K562 (cell line): ENCODE measurements at regions not wholly inside any gene's neighbourhood (a gene's known extent, or its start where the extent isn't known, plus 50 kb on each side); places are given as distances from the start of the nearest gene placed in this dataset.

Experiments used
- ATAC-seq: fragments of 200-7000 bp; cut with Tn5 transposase; 3 replicates; pipeline ENCODE4 v1.9.1; 2020; ENCODE audit warnings: moderate library complexity
- BruUV-seq: library from RNA; stranded (reverse); fragments of 400-500 nt; replicated peaks from 2 replicates; lab custom pipeline; 2021; lab: Mats Ljungman, UMichigan
- CTCF ChIA-PET: fragments of 300-600 bp; formaldehyde crosslinking; extraction: SDS; loops from one replicate; lab custom pipeline; 2021; ENCODE audit warnings: low intra/inter-chr PET ratio; lab: Yijun Ruan, JAX
- POLR2A ChIA-PET: fragments of 300-600, 350-650 bp; sonication (Branson Sonifier 250); formaldehyde crosslinking; extraction: SDS; loops from one replicate; lab custom pipeline; 2021; ENCODE audit warnings: antibody characterized with exemption, inconsistent platforms; lab: Yijun Ruan, JAX
- DNase-seq, 4 experiments: peaks; one replicate each; pipeline versions ENCODE4 v3.0.0 to v3.0.0-alpha.2; 2011 to 2018; ENCODE audit warnings: low spot score in 3 of 4, mixed read lengths in 3 of 4; ENCODE audit errors: extremely low read depth in 1 of 4
- FAIRE-seq: peaks from 2 replicates; lab custom pipeline; 2011; peaks lifted over from hg19 to GRCh38; lab: Jason Lieb, UNC
- H2AFZ ChIP-seq: 2 replicates; pipeline ENCODE4 v1.6.0; 2011; ENCODE audit warnings: low read depth, low read length, control low read depth, inconsistent platforms
- H3K27ac ChIP-seq: fragments of 200-600 bp; 3 replicates; pipeline ENCODE4 v1.8.0; 2011; ENCODE audit warnings: low read depth, mild to moderate bottlenecking, control low read depth, inconsistent platforms, low read length, moderate library complexity, mixed read lengths; ENCODE audit errors: extremely low read depth
- H3K27me3 ChIP-seq, 2 experiments: fragments of 300-600 bp in 1 of 2; 2 replicates in 1 of 2; 3 replicates in 1 of 2; pipeline versions ENCODE4 v1.6.0 to v1.8.0; 2011; ENCODE audit warnings: inconsistent platforms in 2 of 2, low read length in 2 of 2, mild to moderate bottlenecking in 1 of 2, mixed read lengths in 1 of 2, moderate library complexity in 1 of 2; ENCODE audit not compliant: control insufficient read depth in 2 of 2, insufficient read depth in 2 of 2
- H3K36me3 ChIP-seq: fragments of 300-600 bp; 3 replicates; pipeline ENCODE4 v1.8.0; 2011; ENCODE audit warnings: mild to moderate bottlenecking, low read length, inconsistent platforms; ENCODE audit not compliant: control insufficient read depth, insufficient read depth
- H3K4me1 ChIP-seq, 2 experiments: fragments of 200-600 bp in 1 of 2; replicated peaks in 1 of 2; 2 replicates in 1 of 2; 3 replicates in 1 of 2; pipeline versions ENCODE4 v1.5.1 to v1.8.0; 2011; ENCODE audit warnings: inconsistent platforms in 2 of 2, low read length in 2 of 2, mild to moderate bottlenecking in 1 of 2, mixed read lengths in 1 of 2, moderate library complexity in 1 of 2; ENCODE audit not compliant: control insufficient read depth in 2 of 2, insufficient read depth in 2 of 2
- H3K4me2 ChIP-seq: 2 replicates; pipeline ENCODE4 v1.6.1; 2011; ENCODE audit warnings: low read length, control low read depth, inconsistent platforms, mixed read lengths; ENCODE audit not compliant: insufficient read depth
- H3K4me3 ChIP-seq: fragments of 200-600 bp; sonication (generic), shearing (Covaris generic); 2 replicates; pipeline ENCODE4 v1.5.1; 2016; ENCODE audit warnings: control low read depth, inconsistent platforms
- H3K79me2 ChIP-seq: fragments of 200-600 bp; 3 replicates; pipeline ENCODE4 v1.8.0; 2011; ENCODE audit warnings: low read length, inconsistent platforms; ENCODE audit not compliant: control insufficient read depth, insufficient read depth
- H3K9ac ChIP-seq, 2 experiments: 2 replicates each; pipeline versions ENCODE4 v1.6.0 to v1.6.1; 2011; ENCODE audit warnings: low read depth in 2 of 2, low read length in 2 of 2, control low read depth in 1 of 2, inconsistent platforms in 1 of 2, mild to moderate bottlenecking in 1 of 2, mixed read lengths in 1 of 2; ENCODE audit not compliant: insufficient read depth in 1 of 2
- H3K9me1 ChIP-seq: one replicate; pipeline ENCODE4 v1.6.0; 2011; ENCODE audit warnings: inconsistent platforms, mild to moderate bottlenecking, low read length, moderate library complexity; ENCODE audit not compliant: control insufficient read depth, insufficient read depth
- H3K9me3 ChIP-seq: replicated peaks from 2 replicates; pipeline ENCODE4 v1.5.1; 2011; ENCODE audit warnings: low read depth, low read length, inconsistent platforms; ENCODE audit not compliant: control insufficient read depth, insufficient read depth
- H4K20me1 ChIP-seq: replicated peaks from 2 replicates; pipeline ENCODE4 v1.6.1; 2011; ENCODE audit warnings: low read length, inconsistent platforms, mixed read lengths; ENCODE audit not compliant: control insufficient read depth, insufficient read depth
- CHCHD3 ChIP-seq: fragments of 250-450 bp; sonication (Bioruptor Pico); IDR thresholded peaks from 2 replicates; pipeline ENCODE4 v2.1.2; 2022; ENCODE audit warnings: mild to moderate bottlenecking
- CREB3L1 ChIP-seq: fragments of 450-650 bp; IDR thresholded peaks from 2 replicates; pipeline ENCODE4 v1.6.1; 2014; ENCODE audit warnings: low read depth, mild to moderate bottlenecking, moderate library complexity, borderline replicate concordance
- DMBX1 ChIP-seq: fragments of 250-450 bp; sonication (Bioruptor Pico); IDR thresholded peaks from 2 replicates; pipeline ENCODE4 v1.8.0; 2022; ENCODE audit warnings: inconsistent platforms, mild to moderate bottlenecking, moderate library complexity, borderline replicate concordance
- FOXJ3 ChIP-seq: sonication (generic); formaldehyde crosslinking; IDR thresholded peaks from 2 replicates; pipeline ENCODE4 v1.4.0; 2020; ENCODE audit warnings: mild to moderate bottlenecking, missing genetic modification reagents
- MEIS2 ChIP-seq: fragments of 450-650 bp; IDR thresholded peaks from 2 replicates; pipeline ENCODE4 v1.6.1; 2014; ENCODE audit warnings: mild to moderate bottlenecking; ENCODE audit not compliant: partially characterized antibody
- NR3C1 ChIP-seq: sonication (generic); formaldehyde crosslinking; IDR thresholded peaks from 2 replicates; pipeline ENCODE4 v1.8.1; 2022; ENCODE audit warnings: missing genetic modification reagents
- YY1 ChIP-seq, 3 experiments: IDR thresholded peaks; 2 replicates each; pipeline ENCODE4 v1.6.1; 2011; ENCODE audit warnings: low read length in 2 of 3, mild to moderate bottlenecking in 2 of 3, moderate library complexity in 2 of 3, borderline replicate concordance in 1 of 3, control low read depth in 1 of 3, low read depth in 1 of 3; ENCODE audit not compliant: insufficient read depth in 3 of 3, insufficient replicate concordance in 2 of 3, control insufficient read depth in 1 of 3, insufficient read length in 1 of 3; ENCODE audit errors: extremely low read depth in 1 of 3
- ZNF408 ChIP-seq: fragments of 250-450 bp; sonication (Bioruptor Pico); IDR thresholded peaks from 2 replicates; pipeline ENCODE4 v1.4.0; 2020; ENCODE audit warnings: low read depth, mild to moderate bottlenecking, moderate library complexity
- WGBS: fragments of 100-300 bp; shearing (Covaris generic); methylation state at CpG from one replicate; pipeline ENCODE4 v1.1.6; 2016; ENCODE audit warnings: low coverage, mixed read lengths; ENCODE audit not compliant: insufficient coverage; ENCODE audit errors: missing lambda C conversion rate; 5-methylcytosine and 5-hydroxymethylcytosine counted together
- in situ Hi-C: fragments of 300-500 bp; cut with MboI; formaldehyde crosslinking; loops from 4 replicates; pipeline ENCODE4 v1.15.0; 2018; ENCODE audit warnings: inconsistent platforms, mixed read lengths
- intact Hi-C: fragments of 100-400 bp; cut with micrococcal nuclease; formaldehyde crosslinking; loops from 2 replicates; pipeline ENCODE4 v1.14.2; 2022
- TF ChIP-seq, protein P1 (sequence below): sonication (generic); formaldehyde crosslinking; IDR thresholded peaks from 2 replicates; pipeline ENCODE4 v1.8.1; 2023; ENCODE audit warnings: mild to moderate bottlenecking, missing genetic modification reagents
- TF ChIP-seq, protein P2 (sequence below): sonication (generic); formaldehyde crosslinking; IDR thresholded peaks from 2 replicates; pipeline ENCODE4 v1.8.0; 2022; ENCODE audit warnings: mild to moderate bottlenecking, missing genetic modification reagents, borderline replicate concordance

DNA sequence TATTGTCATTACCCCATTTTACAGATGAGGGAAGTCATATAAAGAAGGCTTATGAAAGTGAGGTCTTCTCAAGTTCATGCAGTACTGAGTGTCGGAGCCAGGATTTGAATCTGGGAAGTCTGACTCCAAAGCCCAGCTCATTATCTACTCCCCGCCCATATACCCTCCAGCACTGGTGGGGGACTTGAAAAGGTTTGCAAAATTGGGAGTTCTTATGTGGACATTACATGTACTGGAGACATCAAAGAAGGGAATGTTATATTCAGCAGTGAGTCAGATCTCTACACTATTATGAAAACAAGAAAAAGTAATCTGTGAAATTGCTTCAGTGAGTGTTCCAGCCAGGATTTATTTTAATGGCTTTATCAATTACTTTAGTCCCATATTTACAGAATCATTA is 185.2 kb upstream of the CADPS start:
- H3K27me3 ChIP-seq = no peaks in the 10 kb centered on the region
- ChIA-PET POLR2A (no interaction called here), CTCF (no interaction called here)
- no peak overlapping the region for H3K9ac ChIP-seq
- FAIRE-seq (no peak), ATAC-seq (no peak), DNase-seq (no peak)
- intact Hi-C loops (no loop called here), in situ Hi-C loops (no loop called here)
- H3K4me2 ChIP-seq = no peak overlapping the region
- BruUV-seq = no TSS peak
- no peaks in the 10 kb centered on the region for H3K79me2 ChIP-seq
- no peaks in the 10 kb centered on the region for H3K9me3 ChIP-seq
- H3K4me3 ChIP-seq = no peak overlapping the region
- no peaks in the 10 kb centered on the region for H4K20me1 ChIP-seq
- no peaks in the 10 kb centered on the region for H3K4me1 ChIP-seq
- no peak overlapping the region for H2AFZ ChIP-seq
- no peak overlapping the region for H3K27ac ChIP-seq
- WGBS = 0% methylated on average over 2 of the region's 2 CpGs
- no peaks in the 10 kb centered on the region for H3K9me1 ChIP-seq
- no peak for TF ChIP-seq MEIS2
- TF ChIP-seq, protein P1, sequence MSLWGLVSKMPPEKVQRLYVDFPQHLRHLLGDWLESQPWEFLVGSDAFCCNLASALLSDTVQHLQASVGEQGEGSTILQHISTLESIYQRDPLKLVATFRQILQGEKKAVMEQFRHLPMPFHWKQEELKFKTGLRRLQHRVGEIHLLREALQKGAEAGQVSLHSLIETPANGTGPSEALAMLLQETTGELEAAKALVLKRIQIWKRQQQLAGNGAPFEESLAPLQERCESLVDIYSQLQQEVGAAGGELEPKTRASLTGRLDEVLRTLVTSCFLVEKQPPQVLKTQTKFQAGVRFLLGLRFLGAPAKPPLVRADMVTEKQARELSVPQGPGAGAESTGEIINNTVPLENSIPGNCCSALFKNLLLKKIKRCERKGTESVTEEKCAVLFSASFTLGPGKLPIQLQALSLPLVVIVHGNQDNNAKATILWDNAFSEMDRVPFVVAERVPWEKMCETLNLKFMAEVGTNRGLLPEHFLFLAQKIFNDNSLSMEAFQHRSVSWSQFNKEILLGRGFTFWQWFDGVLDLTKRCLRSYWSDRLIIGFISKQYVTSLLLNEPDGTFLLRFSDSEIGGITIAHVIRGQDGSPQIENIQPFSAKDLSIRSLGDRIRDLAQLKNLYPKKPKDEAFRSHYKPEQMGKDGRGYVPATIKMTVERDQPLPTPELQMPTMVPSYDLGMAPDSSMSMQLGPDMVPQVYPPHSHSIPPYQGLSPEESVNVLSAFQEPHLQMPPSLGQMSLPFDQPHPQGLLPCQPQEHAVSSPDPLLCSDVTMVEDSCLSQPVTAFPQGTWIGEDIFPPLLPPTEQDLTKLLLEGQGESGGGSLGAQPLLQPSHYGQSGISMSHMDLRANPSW = no peak
- TF ChIP-seq CHCHD3 (CRISPR knock-in tag) = no peak
- TF ChIP-seq CREB3L1 = no peak
- TF ChIP-seq YY1 (IDR thresholded peaks at IDR 0.05; ENCODE audit: borderline replicate concordance in 1 of 3, control insufficient read depth in 1 of 3, extremely low read depth in 1 of 3, insufficient read depth in 3 of 3, insufficient read length in 1 of 3, insufficient replicate concordance in 2 of 3, low read depth in 1 of 3, low read length in 2 of 3) = no peak
- TF ChIP-seq, protein P2, sequence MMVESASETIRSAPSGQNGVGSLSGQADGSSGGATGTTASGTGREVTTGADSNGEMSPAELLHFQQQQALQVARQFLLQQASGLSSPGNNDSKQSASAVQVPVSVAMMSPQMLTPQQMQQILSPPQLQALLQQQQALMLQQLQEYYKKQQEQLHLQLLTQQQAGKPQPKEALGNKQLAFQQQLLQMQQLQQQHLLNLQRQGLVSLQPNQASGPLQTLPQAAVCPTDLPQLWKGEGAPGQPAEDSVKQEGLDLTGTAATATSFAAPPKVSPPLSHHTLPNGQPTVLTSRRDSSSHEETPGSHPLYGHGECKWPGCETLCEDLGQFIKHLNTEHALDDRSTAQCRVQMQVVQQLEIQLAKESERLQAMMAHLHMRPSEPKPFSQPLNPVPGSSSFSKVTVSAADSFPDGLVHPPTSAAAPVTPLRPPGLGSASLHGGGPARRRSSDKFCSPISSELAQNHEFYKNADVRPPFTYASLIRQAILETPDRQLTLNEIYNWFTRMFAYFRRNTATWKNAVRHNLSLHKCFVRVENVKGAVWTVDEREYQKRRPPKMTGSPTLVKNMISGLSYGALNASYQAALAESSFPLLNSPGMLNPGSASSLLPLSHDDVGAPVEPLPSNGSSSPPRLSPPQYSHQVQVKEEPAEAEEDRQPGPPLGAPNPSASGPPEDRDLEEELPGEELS = no peak
- TF ChIP-seq DMBX1 (CRISPR knock-in tag) = no peak
- no peak for TF ChIP-seq NR3C1 (CRISPR knock-in tag)
- no peak for TF ChIP-seq FOXJ3 (CRISPR knock-in tag)
- no peak for TF ChIP-seq ZNF408 (CRISPR knock-in tag)
- TF ChIP-seq, all 486 proteins: peak for 0
- no peaks in the 10 kb centered on the region for H3K36me3 ChIP-seq
